ENCODE measurements at regions not wholly inside any gene's neighbourhood (a gene's known extent, or its start where the extent isn't known, plus 50 kb on each side); places are given as distances from the start of the nearest gene placed in this dataset.

DNA sequence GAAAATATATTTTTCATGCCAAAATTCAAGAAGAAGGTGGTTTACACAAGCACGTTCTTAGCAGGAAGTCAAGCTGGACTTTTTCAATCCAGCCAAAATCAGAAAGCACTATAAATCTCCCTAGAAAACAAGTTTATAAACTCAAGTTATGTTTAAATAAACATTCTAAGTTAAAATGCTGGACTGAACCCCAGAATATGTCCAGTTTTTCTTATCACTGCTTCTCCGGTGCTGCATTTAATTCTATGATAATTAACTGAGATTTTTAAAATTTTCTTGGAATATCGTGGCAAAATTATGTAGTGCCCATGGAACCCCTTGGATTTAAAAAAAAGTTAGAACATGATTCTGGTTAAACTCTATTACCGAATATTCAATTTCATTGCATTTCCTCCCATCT is 218.2 kb upstream of the MDFIC2 start:
- Mint-ChIP-seq H3K27ac (no peak overlapping the region), H3K27me3 (peaks cover 12 to 34% of the 10 kb centered on the region in 2 donors), H3K4me3 (no peak overlapping the region), H3K36me3 (ENCODE audit: insufficient read depth) (no peaks in the 10 kb centered on the region), H3K9me3 (no peaks in the 10 kb centered on the region), H3K4me1 (ENCODE audit: low read depth in 2 of 2) (no peaks in the 10 kb centered on the region)
- DNase-seq (no peak), ATAC-seq (replicated peaks) (no peak)

GRCh38 chr3:70527026-70527425 is 214.6 kb upstream of the MDFIC2 start:
- DNase-seq = no peak
- Mint-ChIP-seq H3K36me3 (ENCODE audit: insufficient read depth) (no peaks in the 10 kb centered on the region), H3K4me1 (ENCODE audit: low read depth in 2 of 2) (no peaks in the 10 kb centered on the region), H3K4me3 (no peak overlapping the region), H3K27me3 (peaks cover 16 to 23% of the 10 kb centered on the region in 2 donors), H3K9me3 (no peaks in the 10 kb centered on the region), H3K27ac (no peak overlapping the region)
- no peak for ATAC-seq (replicated peaks)

- no peaks in the 10 kb centered on the region for H3K4me1 Mint-ChIP-seq (ENCODE audit: low read depth in 2 of 2)
- no peak overlapping the region for H3K4me3 Mint-ChIP-seq
Observed at GRCh38 chr3:70519913-70520659, 207.6 kb upstream of the MDFIC2 start.

DNA sequence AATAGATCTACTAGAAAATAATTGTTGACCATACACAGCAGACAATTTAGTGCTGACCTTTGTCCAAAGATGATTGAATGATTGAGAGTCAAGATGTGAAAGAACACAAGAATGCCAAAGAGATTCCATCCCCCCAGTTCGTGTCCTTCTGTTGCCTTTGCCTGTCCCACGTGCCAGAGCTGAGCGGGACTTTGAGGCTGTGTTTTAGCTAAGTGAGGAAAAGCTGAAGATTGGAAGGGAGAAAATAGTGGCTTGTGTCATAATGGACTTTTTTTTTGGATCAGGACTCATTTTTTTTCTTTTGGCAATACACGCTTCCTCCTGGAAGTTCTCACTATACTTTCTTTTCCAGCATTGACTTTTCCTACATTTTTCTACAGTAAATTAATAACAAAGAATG is 206.6 kb upstream of the MDFIC2 start:
- ATAC-seq (replicated peaks) (no peak), DNase-seq (no peak)
- no peak overlapping the region for H3K27ac Mint-ChIP-seq
- H3K27me3 Mint-ChIP-seq = peaks cover 21 to 22% of the 10 kb centered on the region in 2 donors
- H3K4me1 Mint-ChIP-seq (ENCODE audit: low read depth in 2 of 2) = no peaks in the 10 kb centered on the region
- H3K36me3 Mint-ChIP-seq (ENCODE audit: insufficient read depth) = no peaks in the 10 kb centered on the region
- no peaks in the 10 kb centered on the region for H3K9me3 Mint-ChIP-seq
- no peak overlapping the region for H3K4me3 Mint-ChIP-seq

More at GRCh38 chr3:70519913-70520659, 207.6 kb upstream of the MDFIC2 start:
- Mint-ChIP-seq H3K9me3 (no peaks in the 10 kb centered on the region), H3K27me3 (peaks cover 16 to 22% of the 10 kb centered on the region in 2 donors), H3K36me3 (ENCODE audit: insufficient read depth) (no peaks in the 10 kb centered on the region), H3K27ac (no peak overlapping the region)
- no peak for ATAC-seq (replicated peaks)
- DNase-seq = no peak

DNA sequence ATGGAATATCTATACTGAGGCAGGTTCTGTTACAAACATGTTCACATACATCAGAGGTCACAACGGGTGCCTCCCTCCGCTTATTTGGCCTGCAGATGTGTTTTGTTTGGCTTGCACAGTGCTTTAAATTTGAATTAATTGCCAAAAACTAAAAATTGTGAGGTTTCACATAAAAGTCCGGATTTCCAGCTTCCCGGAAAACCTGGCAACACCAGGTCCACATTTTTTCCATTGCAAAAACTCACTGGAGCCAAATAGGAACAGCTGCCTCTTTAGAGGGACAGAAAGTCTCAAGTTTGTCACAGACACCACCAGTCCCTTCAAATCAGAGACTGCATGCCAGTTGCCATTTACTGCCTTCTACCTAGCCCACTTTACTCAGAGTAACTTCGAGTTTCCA is 205.9 kb upstream of the MDFIC2 start:
- H3K9me3 Mint-ChIP-seq = no peaks in the 10 kb centered on the region
- no peaks in the 10 kb centered on the region for H3K36me3 Mint-ChIP-seq (ENCODE audit: insufficient read depth)
- ATAC-seq (replicated peaks) (no peak), DNase-seq (no peak)
- no peak overlapping the region for H3K4me3 Mint-ChIP-seq
- H3K4me1 Mint-ChIP-seq (ENCODE audit: low read depth in 2 of 2) = no peaks in the 10 kb centered on the region
- H3K27me3 Mint-ChIP-seq = peaks cover 22 to 26% of the 10 kb centered on the region in 2 donors
- no peak overlapping the region for H3K27ac Mint-ChIP-seq

DNA sequence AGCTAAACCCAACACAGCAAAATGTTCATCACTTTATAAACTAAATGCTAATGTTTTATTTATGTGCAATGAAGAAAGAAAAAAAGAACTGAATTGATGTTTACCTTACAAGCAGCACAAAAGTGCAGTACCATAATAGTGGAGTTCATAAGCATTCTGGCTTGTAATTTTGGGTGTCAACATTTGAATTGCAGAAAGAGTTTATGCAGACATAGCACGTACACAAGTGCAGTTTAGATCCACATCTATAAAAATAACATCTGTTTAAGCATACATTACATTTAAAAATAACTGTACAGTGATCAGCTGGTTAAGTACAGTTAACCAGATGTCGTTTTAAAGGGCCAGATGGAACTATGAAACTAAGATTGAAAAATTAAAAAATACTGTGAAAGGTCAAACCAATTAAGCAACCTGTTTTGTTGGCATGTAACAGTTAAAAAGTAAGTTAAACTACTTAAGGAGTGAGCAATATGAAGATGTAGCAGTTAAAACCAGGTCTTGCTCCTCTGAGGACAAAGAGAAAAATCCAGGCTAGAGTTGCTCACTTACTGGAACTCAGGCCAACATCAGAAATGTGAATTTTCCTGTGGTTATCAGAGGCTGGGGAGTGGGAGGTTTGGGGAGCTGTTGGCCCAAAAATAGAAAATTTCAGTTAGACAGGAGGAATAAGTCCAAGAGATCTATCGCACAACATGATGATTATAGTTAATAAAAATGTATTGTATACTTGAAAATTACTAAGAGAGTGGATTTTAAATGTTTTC is 204.9 kb upstream of the MDFIC2 start:
- no peaks in the 10 kb centered on the region for H3K4me1 Mint-ChIP-seq (ENCODE audit: low read depth in 2 of 2)
- H3K27me3 Mint-ChIP-seq = peaks cover 20 to 28% of the 10 kb centered on the region in 2 donors
- H3K4me3 Mint-ChIP-seq = no peak overlapping the region

GRCh38 chr3:70516076-70516475 is 203.6 kb upstream of the MDFIC2 start:
- no peak for DNase-seq
- H3K27me3 Mint-ChIP-seq = peaks cover 16 to 28% of the 10 kb centered on the region in 2 donors
- H3K4me3 Mint-ChIP-seq = no peak overlapping the region
- H3K9me3 Mint-ChIP-seq = no peaks in the 10 kb centered on the region
- no peaks in the 10 kb centered on the region for H3K36me3 Mint-ChIP-seq (ENCODE audit: insufficient read depth)
- no peaks in the 10 kb centered on the region for H3K4me1 Mint-ChIP-seq (ENCODE audit: low read depth in 2 of 2)
- no peak overlapping the region for H3K27ac Mint-ChIP-seq
- ATAC-seq (replicated peaks) = no peak

More for the DNA sequence above, 204.9 kb upstream of the MDFIC2 start:
- no peak for ATAC-seq (replicated peaks)
- H3K36me3 Mint-ChIP-seq (ENCODE audit: insufficient read depth) = no peaks in the 10 kb centered on the region
- H3K9me3 Mint-ChIP-seq = no peaks in the 10 kb centered on the region
- DNase-seq = no peak
- no peak overlapping the region for H3K27ac Mint-ChIP-seq

- H3K27me3 Mint-ChIP-seq = peaks cover 0 to 9% of the 10 kb centered on the region in 2 donors
- no peaks in the 10 kb centered on the region for H3K4me1 Mint-ChIP-seq (ENCODE audit: low read depth in 2 of 2)
- no peak overlapping the region for H3K27ac Mint-ChIP-seq
- H3K9me3 Mint-ChIP-seq = no peaks in the 10 kb centered on the region
- no peak for DNase-seq
- peaks cover 3% of the 10 kb centered on the region for H3K36me3 Mint-ChIP-seq (ENCODE audit: insufficient read depth)
- ATAC-seq (replicated peaks) = no peak
- H3K4me3 Mint-ChIP-seq = no peak overlapping the region
Observed at GRCh38 chr3:70507486-70507885, 195.0 kb upstream of the MDFIC2 start.

- Mint-ChIP-seq H3K9me3 (no peaks in the 10 kb centered on the region), H3K27me3 (peaks cover 0 to 12% of the 10 kb centered on the region in 2 donors), H3K4me1 (ENCODE audit: low read depth in 2 of 2) (no peaks in the 10 kb centered on the region), H3K4me3 (no peak overlapping the region), H3K27ac (no peak overlapping the region), H3K36me3 (ENCODE audit: insufficient read depth) (peaks cover 3% of the 10 kb centered on the region)
- no peak for DNase-seq
- ATAC-seq (replicated peaks) = no peak
Observed at GRCh38 chr3:70506775-70507174, 194.3 kb upstream of the MDFIC2 start.

DNA sequence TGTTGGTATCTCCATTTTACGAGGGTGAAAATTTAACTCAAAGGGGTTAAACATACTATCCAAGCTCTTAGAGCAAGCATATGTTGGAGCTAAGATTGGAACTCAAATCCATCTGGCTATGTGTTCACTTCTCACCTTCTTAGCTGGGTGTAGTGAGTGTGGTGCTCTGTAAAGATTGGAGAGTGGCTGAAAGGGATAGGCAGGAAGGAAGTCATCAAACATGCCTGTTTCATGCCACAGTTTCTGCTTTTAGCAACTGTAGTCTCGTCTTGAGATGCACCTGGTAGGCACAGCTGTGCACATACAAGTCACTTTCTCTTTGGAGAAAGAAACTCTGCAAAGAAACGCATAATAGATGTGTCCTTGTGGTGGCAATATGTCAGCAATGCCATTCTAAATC is 189.1 kb upstream of the MDFIC2 start:
- DNase-seq = no peak
- Mint-ChIP-seq H3K4me1 (ENCODE audit: low read depth in 2 of 2) (no peaks in the 10 kb centered on the region), H3K36me3 (ENCODE audit: insufficient read depth) (no peaks in the 10 kb centered on the region), H3K4me3 (no peak overlapping the region), H3K27ac (no peak overlapping the region), H3K9me3 (no peaks in the 10 kb centered on the region), H3K27me3 (peaks cover 0 to 17% of the 10 kb centered on the region in 2 donors)
- no peak for ATAC-seq (replicated peaks)

- DNase-seq (no peak), ATAC-seq (replicated peaks) (no peak)
- no peak overlapping the region for H3K4me3 Mint-ChIP-seq
- H3K4me1 Mint-ChIP-seq (ENCODE audit: low read depth in 2 of 2) = no peaks in the 10 kb centered on the region
- no peaks in the 10 kb centered on the region for H3K36me3 Mint-ChIP-seq (ENCODE audit: insufficient read depth)
- peaks cover under 1 to 2% of the 10 kb centered on the region in 2 donors for H3K27me3 Mint-ChIP-seq
- peak overlapping the region in 1 of 2 donors; percentile 42 for H3K27ac Mint-ChIP-seq
- peaks cover 0 to 2% of the 10 kb centered on the region in 2 donors for H3K9me3 Mint-ChIP-seq
Observed at GRCh38 chr3:70488816-70489215, 176.4 kb upstream of the MDFIC2 start.

DNA sequence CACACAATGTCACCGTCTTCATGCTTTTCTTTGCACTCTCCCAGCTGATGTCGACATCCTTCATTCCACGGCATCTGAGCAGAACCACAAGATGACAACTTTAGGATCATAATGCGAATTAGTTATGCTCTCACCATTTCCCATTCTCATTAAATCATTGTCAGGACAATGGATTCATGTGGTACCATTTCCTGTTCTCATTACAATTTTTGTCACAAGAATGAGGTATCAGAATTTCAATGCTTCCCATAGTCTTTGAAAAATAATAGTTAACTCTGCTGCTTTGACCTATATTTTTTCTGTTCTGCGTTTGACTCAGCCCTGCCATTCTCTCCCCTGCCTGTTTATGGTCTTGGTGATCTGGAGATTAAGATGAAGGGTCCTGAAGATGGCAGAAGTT is 175.7 kb upstream of the MDFIC2 start:
- Mint-ChIP-seq H3K27ac (no peak overlapping the region), H3K27me3 (no peaks in the 10 kb centered on the region), H3K9me3 (peaks cover 0 to 2% of the 10 kb centered on the region in 2 donors), H3K4me1 (ENCODE audit: low read depth in 2 of 2) (no peaks in the 10 kb centered on the region), H3K4me3 (no peak overlapping the region), H3K36me3 (ENCODE audit: insufficient read depth) (no peaks in the 10 kb centered on the region)
- DNase-seq (no peak), ATAC-seq (replicated peaks) (no peak)

GRCh38 chr3:70486414-70487017 is 174.1 kb upstream of the MDFIC2 start:
- H3K4me3 Mint-ChIP-seq = no peak overlapping the region
- no peaks in the 10 kb centered on the region for H3K4me1 Mint-ChIP-seq (ENCODE audit: low read depth in 2 of 2)
- peaks cover 0 to 2% of the 10 kb centered on the region in 2 donors for H3K9me3 Mint-ChIP-seq
- peaks cover 4 to 8% of the 10 kb centered on the region in 2 donors for H3K27me3 Mint-ChIP-seq
- ATAC-seq (replicated peaks) (no peak), DNase-seq (no peak)
- peaks cover 3% of the 10 kb centered on the region for H3K36me3 Mint-ChIP-seq (ENCODE audit: insufficient read depth)
- H3K27ac Mint-ChIP-seq = no peak overlapping the region
